Thoracic aorta (tissue), 2 donors: ENCODE measurements at regions not wholly inside any gene's neighbourhood (a gene's known extent, or its start where the extent isn't known, plus 50 kb on each side); places are given as distances from the start of the nearest gene placed in this dataset.

Experiments
- ATAC-seq: fragments of 150-250 bp; one replicate; pipeline ENCODE4 v1.8.0; 2017; ENCODE audit warnings: low read depth; ENCODE audit not compliant: insufficient number of reproducible peaks, low FRiP score
- DNase-seq: peaks from one replicate; pipeline ENCODE4 v3.0.0-alpha.2; 2020; ENCODE audit warnings: low spot score
- H3K27ac ChIP-seq, 2 donors: fragments of 200-600 bp; sonication (generic); 1 replicate in 1 of 2; 2 replicates in 1 of 2; pipeline ENCODE4 v1.5.1; 2016; ENCODE audit warnings: mild to moderate bottlenecking in 2 of 2, moderate library complexity in 2 of 2
- H3K27me3 ChIP-seq: fragments of 200-600 bp; sonication (generic); replicated peaks from 2 replicates; pipeline ENCODE4 v1.6.0; 2016; ENCODE audit warnings: mild to moderate bottlenecking; ENCODE audit not compliant: insufficient read depth
- H3K36me3 ChIP-seq: fragments of 200-600 bp; sonication (generic); one replicate; pipeline ENCODE4 v1.5.1; 2016
- H3K4me1 ChIP-seq, 2 donors: fragments of 200-600 bp; sonication (generic); 1 replicate in 1 of 2; 2 replicates in 1 of 2; pipeline versions ENCODE4 v1.5.1 to v1.6.0; 2016; ENCODE audit warnings: low read depth in 2 of 2, mild to moderate bottlenecking in 1 of 2; ENCODE audit not compliant: control insufficient read depth in 1 of 2
- H3K4me3 ChIP-seq: fragments of 200-600 bp; sonication (generic); 2 replicates; pipeline ENCODE4 v1.5.1; 2016; ENCODE audit warnings: mild to moderate bottlenecking
- H3K9me3 ChIP-seq: fragments of 200-600 bp; sonication (generic); 2 replicates; pipeline ENCODE4 v1.5.1; 2016
- CTCF ChIP-seq: fragments of 200-600 bp; sonication (generic); IDR thresholded peaks from one replicate; pipeline ENCODE4 v1.5.1; 2019; ENCODE audit warnings: antibody characterized with exemption

GRCh38 chr3:81170298-81170697 is 591.1 kb downstream of the GBE1 start:
- no peak for TF ChIP-seq CTCF
- no peak for ATAC-seq

GRCh38 chr3:81164806-81165205 is 596.6 kb downstream of the GBE1 start:
- Histone ChIP-seq H3K9me3 (no peaks in the 10 kb centered on the region), H3K4me1 (no peaks in the 10 kb centered on the region), H3K36me3 (no peaks in the 10 kb centered on the region), H3K4me3 (no peak overlapping the region), H3K27ac (no peak overlapping the region), H3K27me3 (no peaks in the 10 kb centered on the region)
- no peak for TF ChIP-seq CTCF
- ATAC-seq (no peak), DNase-seq (no peak)

More at GRCh38 chr3:81170298-81170697, 591.1 kb downstream of the GBE1 start:
- Histone ChIP-seq H3K9me3 (no peaks in the 10 kb centered on the region), H3K4me3 (no peak overlapping the region), H3K4me1 (no peaks in the 10 kb centered on the region), H3K36me3 (no peaks in the 10 kb centered on the region), H3K27ac (no peak overlapping the region), H3K27me3 (no peaks in the 10 kb centered on the region)
- DNase-seq: no peak

GRCh38 chr3:81161851-81162250 is 599.6 kb downstream of the GBE1 start:
- no peak for TF ChIP-seq CTCF
- H3K4me3 ChIP-seq: no peak overlapping the region

GRCh38 chr3:81161100-81161499 is 600.3 kb downstream of the GBE1 start:
- no peak overlapping the region for H3K27ac ChIP-seq
- no peaks in the 10 kb centered on the region for H3K4me1 ChIP-seq
- DNase-seq (no peak), ATAC-seq (no peak)
- no peak for TF ChIP-seq CTCF
- H3K36me3 ChIP-seq: no peaks in the 10 kb centered on the region
- H3K4me3 ChIP-seq: no peak overlapping the region
- no peaks in the 10 kb centered on the region for H3K9me3 ChIP-seq
- no peaks in the 10 kb centered on the region for H3K27me3 ChIP-seq

More at GRCh38 chr3:81161851-81162250, 599.6 kb downstream of the GBE1 start:
- Histone ChIP-seq H3K4me1 (no peaks in the 10 kb centered on the region), H3K27ac (no peak overlapping the region), H3K9me3 (no peaks in the 10 kb centered on the region), H3K36me3 (no peaks in the 10 kb centered on the region), H3K27me3 (no peaks in the 10 kb centered on the region)
- ATAC-seq: no peak
- DNase-seq: no peak

- Histone ChIP-seq H3K27me3 (no peaks in the 10 kb centered on the region), H3K36me3 (no peaks in the 10 kb centered on the region), H3K9me3 (no peaks in the 10 kb centered on the region), H3K4me1 (no peaks in the 10 kb centered on the region), H3K4me3 (no peak overlapping the region), H3K27ac (no peak overlapping the region)
- no peak for TF ChIP-seq CTCF
- DNase-seq: no peak
- no peak for ATAC-seq
These were observed 606.8 kb downstream of the GBE1 start for GRCh38 chr3:81154611-81155143.
